Stimulated activated CD4-positive, alpha-beta T cell treated with anti-CD3 and anti-CD28 coated beads, Interleukin-12 subunit alpha, Interleukin-12 subunit beta, amount 100 ng/mL, for 24 hours (primary cell): ENCODE measurements at regions not wholly inside any gene's neighbourhood (a gene's known extent, or its start where the extent isn't known, plus 50 kb on each side); places are given as distances from the start of the nearest gene placed in this dataset.
"Not testable (repeated sequence)": the region's sequence is repeated elsewhere in the genome, so short reads cannot be mapped to it uniquely, and the experiment has no call there.

Experiments used
- DNase-seq, 2 experiments: peaks; one replicate each; pipeline ENCODE4 v3.0.0-alpha.2; 2020; ENCODE audit warnings: low read depth in 2 of 2

DNA sequence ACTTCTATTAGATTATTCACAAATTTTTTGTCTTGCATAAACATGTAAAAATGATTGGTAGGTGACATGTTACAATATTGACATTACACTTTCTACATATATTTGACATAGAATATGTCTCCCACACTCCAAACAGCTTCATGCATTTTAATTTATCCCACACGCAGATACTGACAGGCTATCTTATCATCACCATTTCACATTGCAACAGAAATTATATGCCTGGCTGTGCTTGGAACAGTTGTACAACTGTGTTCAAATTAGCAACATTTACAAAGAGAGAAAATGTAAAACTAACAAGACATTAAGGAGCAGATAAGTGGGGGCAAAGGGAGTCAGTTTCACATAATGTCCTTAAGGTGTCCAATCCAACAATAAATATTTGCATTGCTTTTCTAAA is 1208.5 kb downstream of the NSUN3 start:
- DNase-seq = no peak

DNA sequence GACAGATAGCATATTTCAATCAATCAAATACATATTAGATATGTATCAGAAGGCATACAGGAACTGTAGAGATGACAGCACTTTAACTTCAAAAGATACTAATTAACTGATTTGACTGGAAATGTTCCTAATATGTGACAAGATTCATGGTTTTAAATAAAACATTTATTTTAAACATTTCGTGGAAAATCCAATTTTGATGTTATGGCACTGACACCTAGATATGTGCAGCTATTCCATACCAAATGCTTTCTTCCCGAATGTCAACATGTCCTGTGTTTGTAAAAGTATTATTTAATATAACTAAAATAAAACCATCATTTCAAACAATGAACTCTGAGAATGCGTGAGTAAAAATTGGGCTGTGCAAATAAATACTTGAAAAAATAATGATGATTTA is 1209.3 kb downstream of the NSUN3 start:
- no peak for DNase-seq

DNA sequence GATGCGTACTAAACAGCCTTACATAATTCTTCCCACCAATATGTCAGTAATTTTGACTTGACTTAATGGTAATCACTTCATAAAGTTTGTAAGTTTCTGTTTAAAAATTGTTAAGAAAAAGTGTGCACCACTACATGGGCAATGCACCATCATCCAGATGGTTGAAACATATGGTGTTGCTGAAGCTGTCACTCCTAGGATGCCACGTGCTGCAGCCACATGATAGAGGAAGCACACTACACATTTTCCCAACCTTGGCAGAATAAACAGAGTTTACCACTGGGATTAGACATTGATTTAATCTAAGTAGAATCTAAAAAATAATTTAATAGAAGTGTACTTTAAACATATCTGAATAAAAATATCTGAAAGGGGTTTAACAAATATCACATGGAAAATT is 1209.9 kb downstream of the NSUN3 start:
- no peak for DNase-seq

- no peak for DNase-seq
These were observed 1214.8 kb downstream of the NSUN3 start for GRCh38 chr3:95277613-95278012.

DNA sequence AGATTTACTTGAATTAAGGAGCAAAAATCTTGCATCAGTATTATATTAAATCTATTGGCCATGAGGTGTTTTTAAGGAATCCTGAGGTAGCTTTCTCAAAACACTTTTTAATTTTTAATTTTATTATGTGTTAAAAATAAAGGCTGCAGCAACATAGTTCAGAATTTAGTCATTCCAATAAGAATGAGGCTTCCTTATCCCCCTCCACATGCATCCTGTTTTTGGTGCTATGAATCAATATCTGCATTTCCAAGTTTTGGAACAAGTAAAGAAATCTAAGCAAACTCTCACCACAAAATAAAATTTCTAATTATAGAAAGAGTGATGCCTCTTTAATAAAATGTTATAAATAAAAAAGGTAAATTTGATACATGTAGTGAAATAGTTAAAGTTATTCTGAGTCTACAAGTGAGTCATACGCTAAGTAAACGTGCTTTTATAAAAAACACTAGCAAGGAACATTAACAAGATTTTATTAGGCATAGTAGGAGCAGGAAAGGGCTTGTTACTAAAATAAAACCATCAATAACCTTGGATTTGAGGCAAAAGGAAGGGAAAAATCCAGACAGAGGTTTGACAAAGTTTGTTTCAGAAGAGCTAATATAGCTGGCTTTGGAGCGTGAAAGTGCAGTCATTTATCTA is 1218.0 kb downstream of the NSUN3 start:
- no peak for DNase-seq

- no peak for DNase-seq
These were observed 1226.4 kb downstream of the NSUN3 start for GRCh38 chr3:95289295-95289694.

- DNase-seq = no peak
These were observed 1234.7 kb downstream of the NSUN3 start for GRCh38 chr3:95297581-95297980.

- DNase-seq = no peak
These were observed 1239.2 kb downstream of the NSUN3 start for GRCh38 chr3:95302044-95302443.

DNA sequence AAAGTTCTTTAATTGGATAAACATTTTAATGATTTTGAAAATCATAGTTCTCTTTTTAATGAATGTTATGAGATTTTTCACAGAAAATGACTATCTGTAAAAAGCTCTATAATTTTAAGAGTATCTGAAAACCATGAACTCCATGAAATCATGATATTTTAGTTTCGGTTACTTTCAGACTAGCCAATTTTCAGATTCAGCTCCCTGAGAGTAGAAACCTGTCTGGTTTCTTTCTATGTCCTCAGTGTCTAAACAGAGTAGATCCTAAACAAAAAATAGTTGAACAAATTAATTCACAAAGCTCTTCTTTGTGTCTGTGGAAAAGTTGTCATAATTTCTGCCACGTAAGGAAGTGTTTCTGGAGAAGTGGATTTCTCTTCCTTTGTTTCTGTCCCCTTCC is 1247.7 kb downstream of the NSUN3 start:
- no peak for DNase-seq

- DNase-seq = no peak
These were observed 1248.4 kb downstream of the NSUN3 start for GRCh38 chr3:95311272-95311671.

- no peak for DNase-seq
These were observed 1249.8 kb downstream of the NSUN3 start for GRCh38 chr3:95312650-95313049.

- DNase-seq = no peak
These were observed 1257.1 kb downstream of the NSUN3 start for GRCh38 chr3:95319921-95320494.

GRCh38 chr3:95327478-95327877 is 1264.6 kb downstream of the NSUN3 start:
- DNase-seq = no peak

GRCh38 chr3:95333826-95334225 is 1271.0 kb downstream of the NSUN3 start:
- DNase-seq = no peak

GRCh38 chr3:95334461-95334860 is 1271.6 kb downstream of the NSUN3 start:
- no peak for DNase-seq

GRCh38 chr3:95335517-95335916 is 1272.7 kb downstream of the NSUN3 start:
- no peak for DNase-seq

GRCh38 chr3:95338446-95338845 is 1275.6 kb downstream of the NSUN3 start:
- no peak for DNase-seq

GRCh38 chr3:95341314-95341713 is 1278.5 kb downstream of the NSUN3 start:
- DNase-seq = no peak

DNA sequence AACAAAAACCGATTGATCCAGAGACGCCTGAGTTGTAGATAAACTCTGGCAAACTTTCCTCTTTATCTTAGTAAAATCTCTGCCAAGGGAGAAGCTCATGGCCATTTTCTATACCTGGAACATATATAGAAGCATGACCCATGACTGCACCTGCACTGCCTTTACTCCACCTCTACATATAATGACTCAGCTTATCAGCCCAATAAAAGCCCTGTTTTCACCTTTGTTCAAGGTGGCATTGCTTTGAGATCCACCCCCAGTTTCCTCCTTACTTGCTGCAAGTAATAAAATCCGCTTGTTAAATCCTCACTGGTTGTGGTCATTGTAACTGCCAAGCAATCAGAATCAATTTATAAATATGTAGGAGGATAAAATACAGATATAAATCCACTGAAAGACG is 1280.4 kb downstream of the NSUN3 start:
- DNase-seq = no peak

DNA sequence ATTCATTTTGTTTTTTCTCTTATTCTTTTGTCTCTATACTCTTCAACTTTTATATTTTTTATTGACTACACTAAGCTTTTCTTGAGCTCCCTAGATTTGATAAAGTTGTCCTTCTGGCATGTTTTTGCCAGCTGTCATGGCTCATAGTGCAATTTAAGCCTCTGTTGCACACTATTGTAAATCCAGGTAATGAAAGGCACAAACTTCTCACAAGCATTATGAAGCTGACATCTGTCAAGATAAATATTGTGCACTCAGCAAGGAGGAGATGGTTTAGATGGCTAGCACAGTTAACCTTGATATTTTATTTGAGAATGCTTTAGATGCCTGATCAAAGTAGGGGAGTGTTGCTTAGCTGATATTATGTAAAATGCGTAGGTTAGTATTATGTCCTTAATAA is 1280.9 kb downstream of the NSUN3 start:
- DNase-seq = no peak

DNA sequence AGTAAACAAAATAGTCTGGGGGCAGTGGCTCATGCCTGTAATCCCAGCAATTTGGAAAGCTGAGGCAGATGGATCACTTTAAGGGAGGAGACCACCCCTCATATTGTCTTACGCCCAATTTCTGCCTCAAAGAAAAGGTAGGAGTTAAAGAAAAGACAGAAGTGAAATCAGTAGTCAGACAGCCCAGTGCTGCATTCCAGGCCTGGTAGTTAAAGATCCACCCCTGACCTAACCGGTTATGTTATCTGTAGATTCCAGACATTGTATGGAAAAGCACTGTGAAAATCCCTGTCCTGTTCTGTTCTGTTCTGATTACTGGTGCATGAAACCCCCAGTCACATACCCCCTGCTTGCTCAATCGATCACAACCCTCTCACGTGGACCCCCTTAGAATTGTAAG is 1285.1 kb downstream of the NSUN3 start:
- not testable (repeated sequence) for DNase-seq

- no peak for DNase-seq
These were observed 1286.0 kb downstream of the NSUN3 start for GRCh38 chr3:95348879-95349278.

GRCh38 chr3:95350049-95350448 is 1287.2 kb downstream of the NSUN3 start:
- DNase-seq = no peak

- DNase-seq = no peak
These were observed 1288.3 kb downstream of the NSUN3 start for GRCh38 chr3:95351158-95351557.
